H1 (cell line): ENCODE measurements at regions not wholly inside any gene's neighbourhood (a gene's known extent, or its start where the extent isn't known, plus 50 kb on each side); places are given as distances from the start of the nearest gene placed in this dataset.

Experiments used
- CTCF ChIA-PET: fragments of 300-600 bp; sonication (Branson Sonifier 250); formaldehyde crosslinking; loops from one replicate; lab custom pipeline; 2021; ENCODE audit not compliant: partially characterized antibody; lab: Charles Lee
- POLR2A ChIA-PET: fragments of 300-600 bp; sonication (Branson Sonifier 250); formaldehyde crosslinking; loops from one replicate; lab custom pipeline; 2021; ENCODE audit warnings: inconsistent platforms; ENCODE audit not compliant: partially characterized antibody; lab: Charles Lee
- DNase-seq, 2 experiments: peaks; one replicate each; pipeline versions ENCODE4 v3.0.0 to v3.0.0-alpha.2; 2010 to 2022; ENCODE audit warnings: low spot score in 2 of 2, low read depth in 1 of 2, mixed read lengths in 1 of 2
- FAIRE-seq: peaks from 2 replicates; lab custom pipeline; 2011; peaks lifted over from hg19 to GRCh38; lab: Jason Lieb, UNC
- H2AFZ ChIP-seq: 2 replicates; pipeline ENCODE4 v1.8.1; 2012; ENCODE audit warnings: low read length, inconsistent platforms
- H2AK5ac ChIP-seq: 2 replicates; pipeline ENCODE4 v1.6.1; 2013; ENCODE audit warnings: low read depth, low read length
- H2BK120ac ChIP-seq: replicated peaks from 2 replicates; pipeline ENCODE3; 2013; ENCODE audit warnings: low read depth, low read length, inconsistent platforms
- H2BK12ac ChIP-seq: 2 replicates; pipeline ENCODE4 v1.6.1; 2013; ENCODE audit warnings: low read depth, low read length
- H2BK15ac ChIP-seq: 2 replicates; pipeline ENCODE4 v1.6.1; 2013; ENCODE audit warnings: low read length
- H2BK20ac ChIP-seq: 2 replicates; pipeline ENCODE4 v1.6.1; 2013; ENCODE audit warnings: low read length
- H2BK5ac ChIP-seq: 2 replicates; pipeline ENCODE4 v1.6.1; 2013; ENCODE audit warnings: low read depth, low read length
- H3K14ac ChIP-seq: 2 replicates; pipeline ENCODE4 v1.6.1; 2013; ENCODE audit warnings: inconsistent platforms; ENCODE audit not compliant: insufficient read length
- H3K18ac ChIP-seq: 2 replicates; pipeline ENCODE4 v1.6.1; 2013; ENCODE audit warnings: low read length; ENCODE audit errors: extremely low read depth
- H3K23ac ChIP-seq: 2 replicates; pipeline ENCODE4 v1.6.1; 2013; ENCODE audit warnings: inconsistent platforms; ENCODE audit not compliant: insufficient read length
- H3K23me2 ChIP-seq: 2 replicates; pipeline ENCODE4 v1.6.1; 2013; ENCODE audit warnings: low read depth, low read length
- H3K27ac ChIP-seq: 2 replicates; pipeline ENCODE4 v1.6.1; 2011; ENCODE audit warnings: low read depth, low read length, inconsistent platforms
- H3K27me3 ChIP-seq, 4 experiments: replicated peaks in 1 of 4; 1 replicate in 1 of 4; 2 replicates in 3 of 4; pipeline versions ENCODE4 v1.6.1 to v1.8.1; 2011 to 2013; ENCODE audit warnings: low read length in 3 of 4, mild to moderate bottlenecking in 3 of 4, inconsistent platforms in 2 of 4, mixed read lengths in 2 of 4, moderate library complexity in 1 of 4; ENCODE audit not compliant: control insufficient read depth in 3 of 4, insufficient read depth in 3 of 4; ENCODE audit errors: extremely low read depth in 1 of 4
- H3K36me3 ChIP-seq, 4 experiments: 2 replicates each; pipeline versions ENCODE4 v1.6.1 to v1.8.1; 2011 to 2013; ENCODE audit warnings: mild to moderate bottlenecking in 4 of 4, low read length in 3 of 4, moderate library complexity in 2 of 4, control low read depth in 1 of 4, inconsistent platforms in 1 of 4; ENCODE audit not compliant: insufficient read depth in 4 of 4, control insufficient read depth in 2 of 4
- H3K4ac ChIP-seq: replicated peaks from 2 replicates; pipeline ENCODE3; 2013; ENCODE audit warnings: low read length, low read depth, mixed read lengths, inconsistent platforms; ENCODE audit not compliant: insufficient read length
- H3K4me1 ChIP-seq, 4 experiments: replicated peaks in 1 of 4; 1 replicate in 1 of 4; 2 replicates in 3 of 4; pipeline versions ENCODE4 v1.6.1 to v1.8.1; 2011 to 2013; ENCODE audit warnings: low read length in 3 of 4, inconsistent platforms in 2 of 4, mixed read lengths in 1 of 4; ENCODE audit not compliant: insufficient read depth in 4 of 4, control insufficient read depth in 3 of 4
- H3K4me2 ChIP-seq, 2 experiments: 2 replicates each; pipeline versions ENCODE4 v1.6.1 to v1.8.1; 2011 to 2013; ENCODE audit warnings: low read depth in 2 of 2, low read length in 2 of 2, control low read depth in 1 of 2, inconsistent platforms in 1 of 2, mild to moderate bottlenecking in 1 of 2; ENCODE audit not compliant: insufficient read depth in 1 of 2
- H3K4me3 ChIP-seq, 4 experiments: fragments of 200-600, 300-600 bp in 1 of 4; sonication (generic), shearing (Covaris generic), sonication (Bioruptor Twin) in 1 of 4; 2 replicates each; pipeline versions ENCODE4 v1.5.1 to v1.8.1; 2011 to 2016; ENCODE audit warnings: low read length in 4 of 4, low read depth in 3 of 4, control low read depth in 2 of 4, inconsistent platforms in 2 of 4, mild to moderate bottlenecking in 2 of 4, mixed read lengths in 1 of 4, moderate library complexity in 1 of 4; ENCODE audit not compliant: insufficient read depth in 2 of 4; ENCODE audit errors: extremely low read depth in 1 of 4
- H3K56ac ChIP-seq: replicated peaks from 2 replicates; pipeline ENCODE3; 2013; ENCODE audit warnings: low read depth, mild to moderate bottlenecking, mixed read lengths, low read length, inconsistent platforms; ENCODE audit not compliant: insufficient read length
- H3K79me1 ChIP-seq: 2 replicates; pipeline ENCODE4 v1.6.1; 2013; ENCODE audit warnings: low read depth, low read length, control low read depth
- H3K79me2 ChIP-seq, 2 experiments: 2 replicates each; pipeline versions ENCODE4 v1.6.1 to v1.8.1; 2012 to 2013; ENCODE audit warnings: low read length in 2 of 2, mild to moderate bottlenecking in 2 of 2, inconsistent platforms in 1 of 2; ENCODE audit not compliant: insufficient read depth in 2 of 2, control insufficient read depth in 1 of 2
- H3K9ac ChIP-seq, 4 experiments: replicated peaks in 1 of 4; 1 replicate in 1 of 4; 2 replicates in 3 of 4; pipeline versions ENCODE4 v1.6.1 to v1.8.1; 2011 to 2013; ENCODE audit warnings: low read depth in 3 of 4, low read length in 3 of 4, control low read depth in 2 of 4, mild to moderate bottlenecking in 2 of 4, moderate library complexity in 2 of 4, inconsistent platforms in 1 of 4; ENCODE audit errors: extremely low read depth in 1 of 4
- H3K9me3 ChIP-seq, 2 experiments: 2 replicates each; pipeline versions ENCODE4 v1.6.1 to v1.8.1; 2012 to 2013; ENCODE audit warnings: mild to moderate bottlenecking in 2 of 2, moderate library complexity in 2 of 2, control low read depth in 1 of 2, inconsistent platforms in 1 of 2, low read depth in 1 of 2, low read length in 1 of 2, mixed read lengths in 1 of 2; ENCODE audit not compliant: insufficient read depth in 2 of 2
- H4K20me1 ChIP-seq, 2 experiments: replicated peaks in 1 of 2; 2 replicates each; pipeline versions ENCODE3 to v1.8.1; 2011 to 2013; ENCODE audit warnings: inconsistent platforms in 2 of 2, low read length in 2 of 2, mild to moderate bottlenecking in 1 of 2; ENCODE audit not compliant: insufficient read depth in 2 of 2, control insufficient read depth in 1 of 2
- H4K5ac ChIP-seq: 2 replicates; pipeline ENCODE4 v1.6.1; 2013; ENCODE audit warnings: low read length, low read depth, mixed read lengths, inconsistent platforms; ENCODE audit not compliant: insufficient read length
- H4K8ac ChIP-seq: 2 replicates; pipeline ENCODE4 v1.8.0; 2013; ENCODE audit warnings: mild to moderate bottlenecking, moderate library complexity, low read length, inconsistent platforms; ENCODE audit not compliant: insufficient read depth; ENCODE audit errors: extremely low read depth
- H4K91ac ChIP-seq: replicated peaks from 2 replicates; pipeline ENCODE3; 2013; ENCODE audit warnings: low read length, mixed read lengths, inconsistent platforms; ENCODE audit not compliant: insufficient read length
- CHD1 ChIP-seq: IDR thresholded peaks from 2 replicates; pipeline ENCODE4 v1.6.1; 2012; ENCODE audit warnings: low read depth, low read length, improper control_type of control experiment
- EGR1 ChIP-seq: IDR thresholded peaks from 2 replicates; pipeline ENCODE4 v1.6.1; 2011; ENCODE audit warnings: low read depth, low read length, borderline replicate concordance
- EP300 ChIP-seq, 2 experiments: IDR thresholded peaks; 1 replicate in 1 of 2; 2 replicates in 1 of 2; pipeline ENCODE4 v1.6.1; 2011 to 2012; ENCODE audit warnings: low read depth in 2 of 2, low read length in 2 of 2, mild to moderate bottlenecking in 2 of 2, borderline replicate concordance in 1 of 2, inconsistent platforms in 1 of 2, moderate library complexity in 1 of 2
- EZH2 ChIP-seq: fragments of 200-600 bp; sonication (generic); IDR thresholded peaks from 2 replicates; pipeline ENCODE4 v1.7.1; 2012; ENCODE audit warnings: low read depth, mild to moderate bottlenecking, moderate library complexity, low read length, inconsistent platforms; ENCODE audit not compliant: severe bottlenecking
- HDAC2 ChIP-seq, 2 experiments: fragments of 300-600 bp in 1 of 2; sonication (generic) in 1 of 2; IDR thresholded peaks; 2 replicates each; pipeline ENCODE4 v1.6.1; 2011 to 2012; ENCODE audit warnings: low read depth in 2 of 2, low read length in 2 of 2, mild to moderate bottlenecking in 2 of 2, moderate library complexity in 2 of 2, borderline replicate concordance in 1 of 2, inconsistent platforms in 1 of 2
- JUN ChIP-seq: IDR thresholded peaks from 2 replicates; pipeline ENCODE4 v1.6.1; 2011; ENCODE audit warnings: low read depth, mild to moderate bottlenecking, improper control_type of control experiment, low read length
- MAX ChIP-seq: IDR thresholded peaks from 2 replicates; pipeline ENCODE4 v1.6.1; 2012; ENCODE audit warnings: inconsistent platforms
- NANOG ChIP-seq: IDR thresholded peaks from 2 replicates; pipeline ENCODE4 v1.6.1; 2011; ENCODE audit warnings: low read length, low read depth, mild to moderate bottlenecking, inconsistent platforms; ENCODE audit not compliant: insufficient read depth, poor library complexity, severe bottlenecking
- POLR2A ChIP-seq, 2 experiments: IDR thresholded peaks; 1 replicate in 1 of 2; 2 replicates in 1 of 2; pipeline ENCODE4 v1.6.1; 2011; ENCODE audit warnings: low read depth in 2 of 2, low read length in 2 of 2, mild to moderate bottlenecking in 2 of 2; ENCODE audit errors: control extremely low read depth in 1 of 2
- POU5F1 ChIP-seq: IDR thresholded peaks from 2 replicates; pipeline ENCODE4 v1.6.1; 2011; ENCODE audit warnings: low read depth, mild to moderate bottlenecking, low read length, moderate library complexity
- SP2 ChIP-seq: IDR thresholded peaks from 2 replicates; pipeline ENCODE4 v1.6.1; 2012; ENCODE audit warnings: mild to moderate bottlenecking, low read length, inconsistent platforms
- SUZ12 ChIP-seq: fragments of 200-600 bp; sonication (generic); IDR thresholded peaks from 2 replicates; pipeline ENCODE4 v1.6.1; 2012; ENCODE audit warnings: mild to moderate bottlenecking, inconsistent platforms, low read length, moderate library complexity, mixed read lengths
- TAF1 ChIP-seq: IDR thresholded peaks from 2 replicates; pipeline ENCODE4 v1.6.1; 2011; ENCODE audit warnings: mild to moderate bottlenecking, low read depth, low read length
- WGBS, 2 experiments: shearing (Covaris generic) in 1 of 2; methylation state at CpG; one replicate each; pipeline versions ENCODE4 v1.1.6 to v1.1.7; 2013 to 2015; ENCODE audit warnings: low lambda C conversion rate in 2 of 2, mixed read lengths in 2 of 2, inconsistent platforms in 1 of 2, low coverage in 1 of 2, missing lambda C conversion rate in 1 of 2; ENCODE audit not compliant: insufficient replicate concordance in 2 of 2, insufficient coverage in 1 of 2, insufficient read length in 1 of 2; ENCODE audit errors: extremely low coverage in 1 of 2, missing lambda C conversion rate in 1 of 2; 5-methylcytosine and 5-hydroxymethylcytosine counted together

GRCh38 chr14:87142551-87143211 is 850.3 kb downstream of the GALC start:
- peaks cover 0 to 2% (median 0%) of the 10 kb centered on the region in 4 experiments; a peak in 1 of 7 replicates for H3K4me1 ChIP-seq
- H2BK120ac ChIP-seq = no peak overlapping the region
- H2BK12ac ChIP-seq = no peak overlapping the region
- H4K8ac ChIP-seq = no peak overlapping the region
- H4K5ac ChIP-seq = no peak overlapping the region
- no peak overlapping the region for H2AK5ac ChIP-seq
- H3K79me1 ChIP-seq = no peaks in the 10 kb centered on the region
- no peak for FAIRE-seq
- no peak overlapping the region for H3K23ac ChIP-seq
- no peak overlapping the region for H3K56ac ChIP-seq
- H3K36me3 ChIP-seq = no peaks in the 10 kb centered on the region
- peaks cover 0 to 7% (median 5%) of the 10 kb centered on the region in 4 experiments; a peak in 5 of 7 replicates for H3K27me3 ChIP-seq
- POLR2A ChIA-PET = no interaction called here
- no peak overlapping the region for H2AFZ ChIP-seq
- H2BK20ac ChIP-seq = no peak overlapping the region
- H3K18ac ChIP-seq = no peak overlapping the region
- CTCF ChIA-PET = no interaction called here
- no peak overlapping the region for H3K27ac ChIP-seq
- 96% methylated on average over 3 of the region's 3 CpGs; no CpG with 5 or more reads in 1 of the 2 experiments for WGBS, 2 experiments
- H3K4me2 ChIP-seq = no peak overlapping the region
- no peak overlapping the region for H3K4me3 ChIP-seq
- H4K91ac ChIP-seq = no peak overlapping the region
- H3K14ac ChIP-seq = no peak overlapping the region
- H3K4ac ChIP-seq = no peak overlapping the region
- H3K23me2 ChIP-seq = no peaks in the 10 kb centered on the region; the same call in 1 of the 2 replicates
- H3K9ac ChIP-seq = no peak overlapping the region
- H3K9me3 ChIP-seq = no peaks in the 10 kb centered on the region
- no peak overlapping the region for H2BK15ac ChIP-seq
- H3K79me2 ChIP-seq = no peaks in the 10 kb centered on the region
- no peak overlapping the region for H2BK5ac ChIP-seq
- no peak for DNase-seq
- H4K20me1 ChIP-seq = no peaks in the 10 kb centered on the region
- no peak for TF ChIP-seq EP300 (IDR thresholded peaks at IDR 0.05; ENCODE audit: borderline replicate concordance in 1 of 2, low read depth in 2 of 2, low read length in 2 of 2)
- no peak for TF ChIP-seq POLR2A (IDR thresholded peaks at IDR 0.05; ENCODE audit: control extremely low read depth in 1 of 2, low read depth in 2 of 2, low read length in 2 of 2)
- no peak for TF ChIP-seq EGR1
- no peak for TF ChIP-seq EZH2
- TF ChIP-seq CHD1 = no peak
- TF ChIP-seq SUZ12 = no peak
- no peak for TF ChIP-seq NANOG
- TF ChIP-seq MAX = no peak
- TF ChIP-seq HDAC2 (IDR thresholded peaks at IDR 0.05; ENCODE audit: borderline replicate concordance in 1 of 2, low read depth in 2 of 2, low read length in 2 of 2) = no peak
- no peak for TF ChIP-seq TAF1
- TF ChIP-seq POU5F1 = no peak
- TF ChIP-seq SP2 = no peak
- TF ChIP-seq JUN = no peak
